Stomach (tissue), 8 donors: ENCODE measurements at regions not wholly inside any gene's neighbourhood (a gene's known extent, or its start where the extent isn't known, plus 50 kb on each side); places are given as distances from the start of the nearest gene placed in this dataset.
A peak's percentile ranks its signal among the peaks of the same experiment; 100 is the strongest.

Source experiments
- DNase-seq, 2 donors: peaks; one replicate each; pipeline versions ENCODE4 v3.0.0 to v3.0.0-alpha.2; 2013 to 2019
- H3K27ac ChIP-seq, 5 donors: fragments of 200-600 bp in 4 of 5; sonication (generic) in 4 of 5; one replicate each; pipeline ENCODE4 v1.5.1; 2013 to 2019; ENCODE audit warnings: mild to moderate bottlenecking in 1 of 5, moderate library complexity in 1 of 5
- H3K27me3 ChIP-seq, 3 donors: fragments of 200-600 bp; sonication (generic); one replicate each; pipeline ENCODE4 v1.5.1; 2017 to 2019; ENCODE audit warnings: mixed run types in 1 of 3
- H3K36me3 ChIP-seq, 4 donors: fragments of 200-600 bp; sonication (generic); 1 replicate in 3 of 4; 2 replicates in 1 of 4; pipeline ENCODE4 v1.5.1; 2016 to 2019
- H3K4me1 ChIP-seq, 4 donors: fragments of 200-600 bp; sonication (generic); one replicate each; pipeline ENCODE4 v1.5.1; 2016 to 2019
- H3K4me3 ChIP-seq, 4 donors: fragments of 200-600 bp; sonication (generic) in 3 of 4; one replicate each; pipeline ENCODE4 v1.5.1; 2016 to 2019; ENCODE audit warnings: mild to moderate bottlenecking in 1 of 4
- H3K9me3 ChIP-seq, 4 donors: fragments of 200-600 bp; sonication (generic); one replicate each; pipeline ENCODE4 v1.5.1; 2016 to 2019
- EP300 ChIP-seq: sonication (generic); formaldehyde crosslinking; IDR thresholded peaks from one replicate; pipeline ENCODE4 v1.6.1; 2017; ENCODE audit warnings: antibody characterized with exemption
- POLR2A ChIP-seq, 4 donors: fragments of 450-650 bp; IDR thresholded peaks; one replicate each; pipeline ENCODE4 v1.6.1; 2016; ENCODE audit warnings: antibody characterized with exemption in 4 of 4, control low read depth in 2 of 4, mild to moderate bottlenecking in 1 of 4, moderate library complexity in 1 of 4
- POLR2AphosphoS5 ChIP-seq, 3 donors: sonication (generic); formaldehyde crosslinking; IDR thresholded peaks; one replicate each; pipeline ENCODE4 v1.6.1; 2016; ENCODE audit warnings: antibody characterized with exemption in 3 of 3
- WGBS, 5 donors: extraction: QIAGEN DNeasy Blood & Tissue Kit in 3 of 5; methylation state at CpG; one replicate each; pipeline versions ENCODE4 v1.1.5 to v1.1.7; 2013 to 2018; 5-methylcytosine and 5-hydroxymethylcytosine counted together
- intact Hi-C: fragments of 100-400 bp; cut with DNase I; formaldehyde crosslinking; loops from one replicate; pipeline ENCODE4 v1.15.1; 2023; ENCODE audit warnings: low total_unique reads
- TF ChIP-seq, protein P1 (sequence below), 7 experiments: fragments of 450-650 bp in 4 of 7; fragments of 200-600 bp in 3 of 7; sonication (generic) in 3 of 7; IDR thresholded peaks; one replicate each; pipeline ENCODE4 v1.5.1; 2016 to 2019; ENCODE audit warnings: antibody characterized with exemption in 7 of 7, control low read depth in 2 of 7, mild to moderate bottlenecking in 1 of 7
- donor health status: healthy with polysubstance abuse.
- donor health status: Bipolar disorder and iron deficiency.
- donor health status: healthy.

DNA sequence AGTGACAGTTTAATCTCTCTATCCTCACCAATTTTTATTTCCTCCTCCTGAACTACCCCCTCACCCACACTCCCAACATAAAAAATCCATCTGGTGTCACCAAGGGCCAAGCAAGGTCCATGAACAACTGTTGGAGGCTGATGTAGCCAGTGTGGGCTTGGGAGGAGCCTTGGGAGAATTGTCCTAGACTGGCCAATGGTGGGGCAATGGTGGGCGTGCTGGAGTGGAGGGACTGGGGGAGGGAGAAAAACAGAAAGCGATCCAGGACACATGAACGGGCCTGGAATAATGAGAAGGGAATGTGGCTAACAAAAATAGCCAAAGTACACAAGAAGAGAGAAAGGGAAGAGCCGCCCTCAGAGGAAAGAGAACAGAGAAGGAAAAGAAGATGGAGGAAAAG, 272.6 kb downstream of the ENC1 start:
- no peak for DNase-seq
- Histone ChIP-seq H3K36me3 (no peaks in the 10 kb centered on the region), H3K27me3 (no peaks in the 10 kb centered on the region), H3K4me1 (peaks cover 0 to 5% (median 0%) of the 10 kb centered on the region in 4 donors), H3K9me3 (peaks cover 0 to 8% (median 4%) of the 10 kb centered on the region in 4 donors), H3K4me3 (no peak overlapping the region), H3K27ac (peak overlapping the region in 1 of 5 donors; percentile 11)
- TF ChIP-seq POLR2AphosphoS5 (IDR thresholded peaks at IDR 0.05) (no peak), EP300 (no peak), POLR2A (IDR thresholded peaks at IDR 0.05) (no peak)
- TF ChIP-seq, protein P1, sequence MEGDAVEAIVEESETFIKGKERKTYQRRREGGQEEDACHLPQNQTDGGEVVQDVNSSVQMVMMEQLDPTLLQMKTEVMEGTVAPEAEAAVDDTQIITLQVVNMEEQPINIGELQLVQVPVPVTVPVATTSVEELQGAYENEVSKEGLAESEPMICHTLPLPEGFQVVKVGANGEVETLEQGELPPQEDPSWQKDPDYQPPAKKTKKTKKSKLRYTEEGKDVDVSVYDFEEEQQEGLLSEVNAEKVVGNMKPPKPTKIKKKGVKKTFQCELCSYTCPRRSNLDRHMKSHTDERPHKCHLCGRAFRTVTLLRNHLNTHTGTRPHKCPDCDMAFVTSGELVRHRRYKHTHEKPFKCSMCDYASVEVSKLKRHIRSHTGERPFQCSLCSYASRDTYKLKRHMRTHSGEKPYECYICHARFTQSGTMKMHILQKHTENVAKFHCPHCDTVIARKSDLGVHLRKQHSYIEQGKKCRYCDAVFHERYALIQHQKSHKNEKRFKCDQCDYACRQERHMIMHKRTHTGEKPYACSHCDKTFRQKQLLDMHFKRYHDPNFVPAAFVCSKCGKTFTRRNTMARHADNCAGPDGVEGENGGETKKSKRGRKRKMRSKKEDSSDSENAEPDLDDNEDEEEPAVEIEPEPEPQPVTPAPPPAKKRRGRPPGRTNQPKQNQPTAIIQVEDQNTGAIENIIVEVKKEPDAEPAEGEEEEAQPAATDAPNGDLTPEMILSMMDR (IDR thresholded peaks at IDR 0.05): no peak
- 82 to 93% (median 88%) methylated on average over 4 of the region's 4 CpGs for WGBS, 5 donors
- intact Hi-C loops: no loop called here

- no peaks in the 10 kb centered on the region for H3K36me3 ChIP-seq
- intact Hi-C loops: no loop called here
- H3K9me3 ChIP-seq: peaks cover 0 to 8% (median 4%) of the 10 kb centered on the region in 4 donors
- no peak overlapping the region for H3K4me3 ChIP-seq
- 56 to 73% (median 65%) methylated on average over 4 of the region's 4 CpGs for WGBS, 5 donors
- TF ChIP-seq POLR2A (IDR thresholded peaks at IDR 0.05) (no peak), POLR2AphosphoS5 (IDR thresholded peaks at IDR 0.05) (no peak), EP300 (no peak)
- TF ChIP-seq, protein P1 (IDR thresholded peaks at IDR 0.05): no peak
- H3K27ac ChIP-seq: peak overlapping the region in 1 of 5 donors; percentile 11
- DNase-seq: peak in 1 of 2 donors; percentile 55
- no peaks in the 10 kb centered on the region for H3K27me3 ChIP-seq
- peaks cover 0 to 5% (median 0%) of the 10 kb centered on the region in 4 donors for H3K4me1 ChIP-seq
Observed at GRCh38 chr5:74367241-74367733, 273.2 kb downstream of the ENC1 start.

DNA sequence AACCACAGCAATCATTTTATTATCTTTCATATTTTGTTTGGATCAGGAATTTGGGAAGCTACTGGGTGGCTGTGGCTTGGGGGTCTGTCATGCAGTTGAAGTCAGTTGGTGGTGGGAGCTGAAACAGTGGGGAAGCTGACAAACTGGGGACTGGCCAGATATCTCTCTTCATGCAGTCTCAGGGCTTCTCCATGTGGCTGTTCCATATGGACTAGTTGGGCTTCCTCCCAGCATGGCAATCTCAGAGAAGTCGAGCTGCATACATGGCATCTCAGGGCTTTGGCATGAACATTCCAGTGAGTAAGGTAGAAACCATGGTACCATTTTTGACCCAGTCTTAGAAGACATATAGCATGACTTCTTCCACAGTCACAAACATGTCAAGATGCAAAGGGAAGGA, 274.8 kb downstream of the ENC1 start:
- DNase-seq: no peak
- no peaks in the 10 kb centered on the region for H3K36me3 ChIP-seq
- H3K27ac ChIP-seq: no peak overlapping the region
- intact Hi-C loops: no loop called here
- no peaks in the 10 kb centered on the region for H3K27me3 ChIP-seq
- 86 to 97% (median 93%) methylated on average over 1 of the region's 1 CpG for WGBS, 5 donors
- no peak overlapping the region for H3K4me3 ChIP-seq
- TF ChIP-seq POLR2AphosphoS5 (IDR thresholded peaks at IDR 0.05) (no peak), POLR2A (IDR thresholded peaks at IDR 0.05) (no peak), EP300 (no peak)
- TF ChIP-seq, protein P1 (IDR thresholded peaks at IDR 0.05): no peak
- H3K4me1 ChIP-seq: peaks cover 0 to 12% (median 0%) of the 10 kb centered on the region in 4 donors
- peaks cover 0 to 8% (median 4%) of the 10 kb centered on the region in 4 donors for H3K9me3 ChIP-seq

GRCh38 chr5:74364507-74364906, 276.0 kb downstream of the ENC1 start:
- H3K36me3 ChIP-seq: no peaks in the 10 kb centered on the region
- H3K4me1 ChIP-seq: peaks cover 0 to 12% (median 0%) of the 10 kb centered on the region in 4 donors
- 89 to 96% (median 92%) methylated on average over 4 of the region's 4 CpGs for WGBS, 5 donors
- no peak for DNase-seq
- intact Hi-C loops: no loop called here
- H3K27ac ChIP-seq: no peak overlapping the region
- no peak overlapping the region for H3K4me3 ChIP-seq
- H3K27me3 ChIP-seq: no peaks in the 10 kb centered on the region
- TF ChIP-seq POLR2AphosphoS5 (IDR thresholded peaks at IDR 0.05): no peak
- TF ChIP-seq, protein P1 (IDR thresholded peaks at IDR 0.05): no peak
- TF ChIP-seq POLR2A (IDR thresholded peaks at IDR 0.05): no peak
- TF ChIP-seq EP300: no peak
- peaks cover 0 to 8% (median 4%) of the 10 kb centered on the region in 4 donors for H3K9me3 ChIP-seq
